IPS-18a (cell line): ENCODE measurements at regions not wholly inside any gene's neighbourhood (a gene's known extent, or its start where the extent isn't known, plus 50 kb on each side); places are given as distances from the start of the nearest gene placed in this dataset.

ENCODE experiments used
- H3K27ac ChIP-seq: one replicate; pipeline ENCODE4 v1.5.1; 2013; ENCODE audit warnings: low read length
- H3K27me3 ChIP-seq: one replicate; pipeline ENCODE4 v1.6.1; 2013; ENCODE audit warnings: mild to moderate bottlenecking, low read length; ENCODE audit not compliant: control insufficient read depth, insufficient read depth
- H3K36me3 ChIP-seq: one replicate; pipeline ENCODE4 v1.6.1; 2013; ENCODE audit warnings: low read depth, low read length; ENCODE audit not compliant: control insufficient read depth
- H3K4me1 ChIP-seq: one replicate; pipeline ENCODE4 v1.6.1; 2013; ENCODE audit warnings: low read depth, low read length; ENCODE audit not compliant: control insufficient read depth
- H3K4me3 ChIP-seq: one replicate; pipeline ENCODE4 v1.5.1; 2013; ENCODE audit warnings: low read length
- H3K9ac ChIP-seq: one replicate; pipeline ENCODE4 v1.6.1; 2013; ENCODE audit warnings: mild to moderate bottlenecking, low read length, moderate library complexity
- H3K9me3 ChIP-seq: one replicate; pipeline ENCODE4 v1.6.1; 2013; ENCODE audit warnings: low read depth, low read length; ENCODE audit not compliant: control insufficient read depth

DNA sequence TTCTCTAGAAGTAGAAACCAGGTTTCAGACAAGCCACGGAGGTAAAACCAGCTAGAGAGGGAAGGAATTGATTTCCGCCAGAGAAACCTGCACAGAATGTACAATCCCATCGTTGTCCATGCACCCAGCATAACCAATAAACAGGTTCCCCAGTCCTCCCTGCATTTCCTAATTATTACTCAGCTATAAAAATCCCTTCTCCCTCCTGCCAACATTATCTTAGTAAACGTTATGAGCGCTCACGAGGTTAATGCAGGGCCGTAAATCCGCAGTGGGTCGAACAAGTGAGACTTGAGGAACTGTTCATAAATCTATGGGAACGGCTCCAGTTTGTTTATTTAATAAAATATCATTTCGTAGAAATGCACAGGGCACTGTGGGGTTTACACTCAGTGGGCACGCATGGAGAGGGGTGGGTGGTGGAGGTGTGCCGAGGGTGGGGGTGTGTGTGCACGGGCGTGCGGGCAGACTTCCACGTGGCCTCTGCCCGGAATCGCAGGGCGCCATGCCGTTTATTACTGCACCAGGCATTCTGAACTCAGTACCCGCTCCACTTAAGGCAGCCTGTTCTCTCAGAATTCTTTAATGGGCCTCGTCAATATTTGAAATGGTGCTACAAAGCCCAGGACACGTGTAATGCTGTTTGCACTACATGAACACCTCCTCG, 257.3 kb downstream of the MIAT start:
- no peaks in the 10 kb centered on the region for H3K9me3 ChIP-seq
- H3K4me3 ChIP-seq: no peak overlapping the region
- H3K4me1 ChIP-seq: peaks cover 11% of the 10 kb centered on the region
- no peaks in the 10 kb centered on the region for H3K36me3 ChIP-seq
- H3K27ac ChIP-seq: no peak overlapping the region
- H3K9ac ChIP-seq: no peak overlapping the region
- H3K27me3 ChIP-seq: peaks cover 9% of the 10 kb centered on the region

DNA sequence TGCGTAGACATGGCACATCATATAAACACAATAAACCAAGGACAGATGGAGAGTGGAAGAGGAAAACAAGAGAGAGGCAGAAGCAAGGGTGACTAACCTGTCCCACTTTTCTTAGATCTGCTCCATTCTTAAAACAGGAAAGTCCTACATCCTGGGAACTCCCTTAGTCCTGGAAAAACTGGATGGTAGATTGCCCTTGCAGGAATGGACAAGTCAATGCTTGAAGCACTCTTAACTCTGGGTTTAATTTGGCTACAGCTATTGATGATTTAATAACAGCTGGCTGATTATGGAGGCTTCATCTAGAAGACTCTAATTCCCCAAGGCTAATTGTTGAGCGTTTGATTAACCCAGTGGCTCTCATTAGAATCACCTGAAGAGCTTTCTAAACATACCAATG, 258.8 kb downstream of the MIAT start:
- Histone ChIP-seq H3K9me3 (no peaks in the 10 kb centered on the region), H3K9ac (no peak overlapping the region), H3K27me3 (peaks cover 2% of the 10 kb centered on the region), H3K27ac (no peak overlapping the region), H3K4me3 (no peak overlapping the region), H3K36me3 (no peaks in the 10 kb centered on the region), H3K4me1 (peaks cover under 1% of the 10 kb centered on the region)

DNA sequence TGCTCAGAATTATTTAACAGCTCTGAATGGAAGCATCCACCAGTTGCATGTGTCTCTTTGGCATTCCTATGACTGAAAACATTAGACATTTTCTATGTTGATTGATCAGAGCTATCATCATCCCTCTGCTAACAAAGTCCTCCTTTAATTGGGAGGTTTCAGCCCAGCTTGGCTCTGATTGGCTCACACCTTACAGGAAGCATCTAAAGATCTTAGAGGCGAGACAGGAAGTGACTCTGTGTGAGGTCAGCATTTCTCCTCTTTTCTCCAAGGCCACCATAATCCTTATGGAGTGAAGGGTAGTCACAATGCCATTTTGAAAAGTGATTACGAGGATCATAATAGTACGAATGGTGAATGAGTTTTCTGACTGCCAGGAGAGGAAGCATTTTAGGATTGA, 260.8 kb downstream of the MIAT start:
- Histone ChIP-seq H3K9ac (no peak overlapping the region), H3K27me3 (no peaks in the 10 kb centered on the region), H3K36me3 (no peaks in the 10 kb centered on the region)

DNA sequence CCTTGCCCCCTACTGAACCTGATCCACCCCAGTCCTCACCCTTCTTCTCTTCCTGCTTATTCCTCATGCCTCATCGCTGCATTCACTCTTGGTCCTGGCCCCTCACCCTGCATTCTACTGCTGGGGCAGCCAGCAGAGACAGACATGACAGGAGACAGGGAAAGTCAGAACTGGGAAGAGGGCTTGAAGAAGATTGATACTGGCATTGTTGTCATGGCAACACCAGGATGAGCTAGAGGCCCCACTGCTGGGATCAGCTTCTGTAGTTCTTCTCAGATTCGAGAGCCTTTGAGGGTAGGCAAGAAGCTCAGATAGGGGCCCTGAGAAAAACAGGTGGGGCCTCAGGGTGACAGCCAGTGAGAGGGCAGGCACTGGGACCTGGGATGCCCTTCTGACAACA, 264.3 kb downstream of the MIAT start:
- H3K27me3 ChIP-seq: no peaks in the 10 kb centered on the region
- no peaks in the 10 kb centered on the region for H3K36me3 ChIP-seq
- no peak overlapping the region for H3K27ac ChIP-seq
- H3K4me3 ChIP-seq: no peak overlapping the region
- no peak overlapping the region for H3K9ac ChIP-seq
- peaks cover 10% of the 10 kb centered on the region for H3K4me1 ChIP-seq
- H3K9me3 ChIP-seq: no peaks in the 10 kb centered on the region

More for the DNA sequence above, 260.8 kb downstream of the MIAT start:
- Histone ChIP-seq H3K9me3 (no peaks in the 10 kb centered on the region), H3K4me1 (peaks cover 3% of the 10 kb centered on the region), H3K4me3 (no peak overlapping the region), H3K27ac (no peak overlapping the region)

DNA sequence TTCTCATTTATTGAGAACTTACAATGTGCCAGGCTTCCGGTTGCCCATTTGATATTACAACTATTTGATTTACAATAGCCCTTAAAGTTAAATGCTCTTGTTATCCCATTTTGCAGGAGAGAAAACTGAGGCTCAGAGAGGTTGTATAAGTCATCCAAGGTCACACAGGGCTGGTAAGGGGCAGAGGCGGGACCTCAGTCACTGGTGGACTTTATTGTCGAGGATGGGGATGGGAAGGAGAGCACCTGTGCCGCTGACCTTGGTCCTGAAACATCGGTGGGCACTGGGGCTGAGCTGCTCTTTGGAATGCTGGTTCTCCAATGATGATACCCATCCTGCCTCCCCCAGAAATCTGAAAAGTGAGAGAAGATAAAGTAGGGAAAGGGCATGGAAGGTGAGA, 265.4 kb downstream of the MIAT start:
- Histone ChIP-seq H3K9ac (no peak overlapping the region), H3K4me1 (peaks cover 10% of the 10 kb centered on the region), H3K4me3 (no peak overlapping the region), H3K27ac (no peak overlapping the region), H3K36me3 (no peaks in the 10 kb centered on the region), H3K27me3 (no peaks in the 10 kb centered on the region), H3K9me3 (no peaks in the 10 kb centered on the region)

DNA sequence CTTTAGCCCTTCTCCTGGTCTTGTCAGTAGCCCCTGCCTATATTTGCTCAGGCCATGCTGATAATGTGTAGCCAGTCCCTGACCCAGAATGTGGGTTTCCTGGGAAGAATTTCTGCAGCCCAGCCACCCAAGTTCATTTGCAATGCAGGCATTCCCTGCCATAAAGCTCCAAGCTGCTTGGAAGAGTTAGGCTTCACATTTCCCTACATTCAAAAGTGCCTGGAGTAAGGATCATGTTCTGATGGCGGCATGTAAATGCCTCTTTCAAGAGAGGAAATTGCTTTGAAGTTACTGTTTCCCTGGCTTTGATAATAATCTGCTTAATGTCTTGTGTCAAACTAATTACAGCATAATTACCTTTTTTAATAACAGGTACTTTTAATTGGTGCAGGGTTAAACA, 266.1 kb downstream of the MIAT start:
- no peaks in the 10 kb centered on the region for H3K9me3 ChIP-seq
- no peak overlapping the region for H3K9ac ChIP-seq
- no peaks in the 10 kb centered on the region for H3K27me3 ChIP-seq
- H3K4me3 ChIP-seq: no peak overlapping the region
- no peak overlapping the region for H3K27ac ChIP-seq
- no peaks in the 10 kb centered on the region for H3K36me3 ChIP-seq
- peaks cover 10% of the 10 kb centered on the region for H3K4me1 ChIP-seq

DNA sequence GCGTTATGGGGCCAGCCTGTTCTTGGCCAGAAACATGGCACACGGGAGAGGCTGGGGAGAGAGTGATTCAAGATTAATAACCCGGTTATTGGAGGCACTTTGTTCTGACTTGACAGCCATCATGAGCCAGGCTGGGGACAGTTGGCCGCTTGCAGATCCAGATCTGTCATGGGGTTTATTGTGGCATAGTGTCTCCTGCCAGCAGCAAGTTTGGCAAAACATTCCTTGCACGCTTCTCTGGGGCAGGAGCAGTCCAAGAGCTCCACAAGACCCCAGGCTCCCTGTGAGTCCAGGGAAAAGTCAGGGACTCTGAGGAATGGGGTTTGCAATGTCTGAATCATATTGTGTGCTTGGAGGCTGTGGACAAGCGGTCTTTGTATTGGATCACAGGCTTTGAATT, 270.4 kb downstream of the MIAT start:
- Histone ChIP-seq H3K9me3 (no peaks in the 10 kb centered on the region), H3K4me3 (no peak overlapping the region)

DNA sequence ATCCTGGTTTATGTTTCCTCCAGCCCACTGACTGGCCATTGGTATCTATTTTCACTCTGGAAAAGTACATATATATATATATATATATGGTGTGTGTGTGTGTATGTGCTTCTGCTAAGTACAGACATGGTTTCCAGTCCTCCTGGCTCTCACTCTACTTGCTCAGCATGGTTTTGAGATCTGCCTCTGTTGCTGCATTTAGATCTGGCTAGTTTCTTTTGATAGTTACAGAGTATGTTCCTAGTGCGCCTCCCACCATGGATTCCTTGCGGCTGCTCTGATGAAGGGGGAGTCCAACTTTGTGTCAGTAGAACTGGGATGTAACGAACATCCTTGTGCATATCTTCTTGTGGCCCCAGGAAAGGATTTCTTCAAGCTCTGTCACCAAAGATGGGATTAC, 274.1 kb downstream of the MIAT start:
- no peaks in the 10 kb centered on the region for H3K9me3 ChIP-seq

More for the DNA sequence above, 270.4 kb downstream of the MIAT start:
- Histone ChIP-seq H3K36me3 (no peaks in the 10 kb centered on the region), H3K27me3 (no peaks in the 10 kb centered on the region), H3K9ac (no peak overlapping the region), H3K4me1 (peaks cover 10% of the 10 kb centered on the region), H3K27ac (no peak overlapping the region)

DNA sequence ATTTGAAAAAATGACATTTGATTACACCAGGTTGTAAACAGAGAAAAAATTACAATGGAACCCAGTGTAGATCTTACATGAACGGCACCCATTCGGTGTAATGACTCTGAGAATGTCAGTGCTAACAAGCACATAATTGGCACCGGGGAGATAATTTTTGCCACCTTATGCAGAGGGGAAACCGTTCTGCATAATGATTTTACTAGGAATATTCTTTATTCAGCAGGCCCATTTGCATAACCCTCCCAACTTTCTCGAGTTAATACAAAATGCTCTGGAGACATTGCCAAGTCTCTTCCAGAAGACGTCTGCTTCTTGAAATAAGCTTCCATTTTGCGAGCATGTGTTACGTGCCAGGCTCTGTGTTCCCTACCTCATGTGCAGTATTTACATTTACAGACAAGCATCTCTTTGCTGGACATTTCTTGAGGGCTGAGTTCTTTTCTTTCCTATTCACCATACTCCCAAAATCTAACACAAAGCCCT, 275.8 kb downstream of the MIAT start:
- H3K4me3 ChIP-seq: no peak overlapping the region
- H3K4me1 ChIP-seq: no peaks in the 10 kb centered on the region
- peaks cover 9% of the 10 kb centered on the region for H3K9me3 ChIP-seq
- no peaks in the 10 kb centered on the region for H3K36me3 ChIP-seq
- no peak overlapping the region for H3K9ac ChIP-seq
- no peak overlapping the region for H3K27ac ChIP-seq
- no peaks in the 10 kb centered on the region for H3K27me3 ChIP-seq

More for the DNA sequence above, 274.1 kb downstream of the MIAT start:
- no peaks in the 10 kb centered on the region for H3K27me3 ChIP-seq
- H3K27ac ChIP-seq: no peak overlapping the region
- H3K36me3 ChIP-seq: no peaks in the 10 kb centered on the region
- H3K4me3 ChIP-seq: no peak overlapping the region
- H3K4me1 ChIP-seq: no peaks in the 10 kb centered on the region
- H3K9ac ChIP-seq: no peak overlapping the region

DNA sequence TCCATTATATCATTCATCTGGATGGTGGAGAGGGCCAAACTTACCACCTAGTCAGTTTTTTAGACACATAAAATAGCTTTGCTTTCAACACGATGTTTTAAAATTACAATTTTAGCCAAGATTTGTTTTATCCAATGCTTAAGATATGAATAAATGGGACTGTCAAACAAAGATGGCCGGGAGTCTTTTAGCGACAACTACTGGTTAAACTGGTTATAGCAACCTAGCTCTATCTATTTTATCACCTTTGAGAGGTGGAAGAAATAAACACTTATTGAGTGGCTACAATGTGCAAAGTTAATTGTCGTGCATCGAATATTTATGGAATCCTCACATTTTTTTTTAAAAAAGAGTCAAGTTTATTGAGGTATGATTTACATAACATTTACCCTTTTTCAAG, 279.8 kb downstream of the MIAT start:
- no peak overlapping the region for H3K27ac ChIP-seq
- no peaks in the 10 kb centered on the region for H3K27me3 ChIP-seq
- no peaks in the 10 kb centered on the region for H3K36me3 ChIP-seq
- no peak overlapping the region for H3K9ac ChIP-seq
- H3K9me3 ChIP-seq: peaks cover 9% of the 10 kb centered on the region
- peaks cover 2% of the 10 kb centered on the region for H3K4me1 ChIP-seq
- no peak overlapping the region for H3K4me3 ChIP-seq

DNA sequence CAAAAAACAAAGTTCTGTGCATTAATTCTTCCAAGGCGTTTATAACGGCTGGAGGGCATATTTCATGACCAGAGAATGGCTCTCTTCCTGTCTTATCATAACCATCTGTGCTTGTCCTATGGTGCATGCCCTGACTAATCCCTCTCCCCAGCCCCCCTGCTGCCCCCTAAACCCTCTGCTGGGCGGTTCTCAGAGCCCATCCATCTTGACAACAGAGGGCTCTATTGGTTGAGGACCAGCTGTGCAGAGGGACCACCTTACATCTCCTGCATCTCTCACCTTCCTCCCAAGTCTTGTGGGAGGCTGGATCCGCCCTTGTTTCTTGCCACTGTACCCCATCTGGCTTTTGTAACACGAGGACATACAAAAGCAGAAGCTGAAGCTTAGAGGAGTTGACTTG, 282.1 kb downstream of the MIAT start:
- Histone ChIP-seq H3K9ac (no peak overlapping the region), H3K27me3 (no peaks in the 10 kb centered on the region), H3K27ac (no peak overlapping the region), H3K4me1 (peaks cover 11% of the 10 kb centered on the region), H3K9me3 (peaks cover 9% of the 10 kb centered on the region), H3K4me3 (no peak overlapping the region), H3K36me3 (no peaks in the 10 kb centered on the region)

DNA sequence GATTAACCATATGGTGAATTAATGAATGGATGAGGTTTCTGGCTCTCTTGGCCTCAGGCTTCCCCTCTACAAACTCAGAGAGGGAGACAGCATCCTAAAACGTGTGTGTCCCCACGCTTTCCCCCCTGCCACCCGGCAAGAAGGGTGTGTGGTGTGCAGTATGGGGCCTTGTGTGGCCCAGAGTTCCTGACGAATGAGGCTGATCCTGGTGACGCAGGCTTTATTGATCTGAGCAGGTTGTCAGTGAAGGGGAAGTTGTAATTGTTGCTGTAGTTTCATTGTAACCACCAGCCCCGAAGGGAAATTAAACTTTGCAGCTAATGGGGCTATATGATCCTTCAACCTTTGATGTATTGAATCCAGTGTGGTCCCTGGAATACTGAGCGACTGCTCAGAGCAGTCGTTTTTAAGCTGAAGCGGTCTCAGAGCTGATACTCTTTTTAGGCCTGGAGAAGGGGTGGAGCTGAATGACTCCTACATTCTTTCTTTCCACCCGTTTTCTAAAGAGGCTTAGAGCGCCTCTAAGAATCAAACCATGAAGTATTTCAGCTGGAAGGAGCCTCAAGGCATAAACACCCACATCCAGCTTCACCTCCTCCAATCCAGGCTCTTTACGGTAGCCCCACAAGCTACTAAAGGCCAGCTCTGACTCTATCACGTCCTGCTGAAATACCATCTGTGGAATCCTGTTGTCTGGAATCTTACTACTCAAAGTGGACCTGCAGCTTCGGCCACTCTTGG, 284.7 kb downstream of the MIAT start:
- Histone ChIP-seq H3K27ac (no peak overlapping the region), H3K4me3 (no peak overlapping the region), H3K36me3 (no peaks in the 10 kb centered on the region)

More for the DNA sequence above, 284.7 kb downstream of the MIAT start:
- no peaks in the 10 kb centered on the region for H3K27me3 ChIP-seq
- peaks cover 11% of the 10 kb centered on the region for H3K4me1 ChIP-seq
- H3K9me3 ChIP-seq: peaks cover 9% of the 10 kb centered on the region
- no peak overlapping the region for H3K9ac ChIP-seq
